GM12873 (cell line): ENCODE measurements at regions not wholly inside any gene's neighbourhood (a gene's known extent, or its start where the extent isn't known, plus 50 kb on each side); places are given as distances from the start of the nearest gene placed in this dataset.

Experiments used
- CTCF ChIP-seq: IDR thresholded peaks from 2 replicates; pipeline ENCODE4 v1.5.1; 2012; ENCODE audit warnings: low read depth, mild to moderate bottlenecking, moderate library complexity, low read length, control low read depth; ENCODE audit not compliant: insufficient read depth; ENCODE audit errors: missing control alignments

- TF ChIP-seq CTCF, result no peak
Measured at GRCh38 chr16:19938536-19938935, 53.9 kb upstream of the GPRC5B start.

- no peak for TF ChIP-seq CTCF
Measured at GRCh38 chr16:19936441-19936840, 51.8 kb upstream of the GPRC5B start.

- no peak for TF ChIP-seq CTCF
Measured at GRCh38 chr16:19935694-19936093, 51.0 kb upstream of the GPRC5B start.
